ENCODE measurements at regions not wholly inside any gene's neighbourhood (a gene's known extent, or its start where the extent isn't known, plus 50 kb on each side); places are given as distances from the start of the nearest gene placed in this dataset.

- no peak for TF ChIP-seq CTCF (conservative IDR thresholded peaks at IDR 0.05; ENCODE audit: low read depth)
Observed at GRCh38 chr12:94733727-94734126, 83.4 kb upstream of the TMCC3 start.

GRCh38 chr12:94732367-94732990 lies 82.1 kb upstream of the TMCC3 start:
- POLR2A ChIA-PET (ENCODE audit: low non-redundant PET) = no interaction called here
- CTCF ChIA-PET = interaction anchor here (0.5 to 1.1 kb wide), 2 partner anchors 20 to 543 kb away, joined by 3 read pairs; no protein-coding TSS in a partner anchor
- H3K27ac ChIP-seq = no peak overlapping the region
- no peak for TF ChIP-seq CTCF (conservative IDR thresholded peaks at IDR 0.05; ENCODE audit: low read depth)
- no peak for DNase-seq (ENCODE audit: low spot score)

More at GRCh38 chr12:94733727-94734126, 83.4 kb upstream of the TMCC3 start:
- no peak for DNase-seq (ENCODE audit: low spot score)
- no peak overlapping the region for H3K27ac ChIP-seq
- POLR2A ChIA-PET (ENCODE audit: low non-redundant PET) = no interaction called here
- CTCF ChIA-PET = interaction anchor here (0.6 kb wide), 1 partner anchor 325 kb away, joined by 6 read pairs; no protein-coding TSS in a partner anchor

- H3K27ac ChIP-seq = no peak overlapping the region
- no peak for TF ChIP-seq CTCF (conservative IDR thresholded peaks at IDR 0.05; ENCODE audit: low read depth)
- DNase-seq (ENCODE audit: low spot score) = peak; percentile 26
- POLR2A ChIA-PET (ENCODE audit: low non-redundant PET) = interaction anchor here (0.6 kb wide), 1 partner anchor 249 kb away, joined by 3 read pairs; no protein-coding TSS in a partner anchor
- CTCF ChIA-PET = interaction anchor here (0.5 kb wide), 1 partner anchor 544 kb away, joined by 3 read pairs; no protein-coding TSS in a partner anchor
Observed at GRCh38 chr12:94731733-94732360, 81.5 kb upstream of the TMCC3 start.

- TF ChIP-seq CTCF (conservative IDR thresholded peaks at IDR 0.05; ENCODE audit: low read depth) = no peak
- POLR2A ChIA-PET (ENCODE audit: low non-redundant PET) = interaction anchor here (0.6 kb wide), 1 partner anchor 248 kb away, joined by 3 read pairs; no protein-coding TSS in a partner anchor
- no peak overlapping the region for H3K27ac ChIP-seq
- CTCF ChIA-PET = no interaction called here
- no peak for DNase-seq (ENCODE audit: low spot score)
Observed at GRCh38 chr12:94730847-94731246, 80.5 kb upstream of the TMCC3 start.

- DNase-seq (ENCODE audit: low spot score) = no peak
- POLR2A ChIA-PET (ENCODE audit: low non-redundant PET) = no interaction called here
- CTCF ChIA-PET = no interaction called here
Observed at GRCh38 chr12:94726236-94726835, 76.0 kb upstream of the TMCC3 start.

More at GRCh38 chr12:94726236-94726835, 76.0 kb upstream of the TMCC3 start:
- H3K27ac ChIP-seq = no peak overlapping the region
- TF ChIP-seq CTCF (conservative IDR thresholded peaks at IDR 0.05; ENCODE audit: low read depth) = no peak
